ENCODE measurements at regions not wholly inside any gene's neighbourhood (a gene's known extent, or its start where the extent isn't known, plus 50 kb on each side); places are given as distances from the start of the nearest gene placed in this dataset.
A peak's percentile ranks its signal among the peaks of the same experiment; 100 is the strongest.
"Not testable (repeated sequence)": the region's sequence is repeated elsewhere in the genome, so short reads cannot be mapped to it uniquely, and the experiment has no call there.

GRCh38 chr16:85237817-85238216, 125.5 kb upstream of the CIBAR2 start:
- no peak for DNase-seq (ENCODE audit: low read depth in 1 of 2, low spot score in 1 of 2)

GRCh38 chr16:85238233-85238647, 126.0 kb upstream of the CIBAR2 start:
- no peak for DNase-seq (ENCODE audit: low read depth in 1 of 2, low spot score in 1 of 2)

GRCh38 chr16:85239239-85239638, 127.0 kb upstream of the CIBAR2 start:
- DNase-seq (ENCODE audit: low read depth in 1 of 2, low spot score in 1 of 2) = no peak

- DNase-seq (ENCODE audit: low read depth in 1 of 2, low spot score in 1 of 2) = no peak
Observed at GRCh38 chr16:85239871-85240270, 127.6 kb upstream of the CIBAR2 start.

GRCh38 chr16:85240982-85241924, 129.0 kb upstream of the CIBAR2 start:
- no peak for DNase-seq (ENCODE audit: low read depth in 1 of 2, low spot score in 1 of 2)

- DNase-seq (ENCODE audit: low read depth in 1 of 2, low spot score in 1 of 2) = no peak
Observed at GRCh38 chr16:85242140-85242539, 129.9 kb upstream of the CIBAR2 start.

GRCh38 chr16:85243308-85243707, 131.0 kb upstream of the CIBAR2 start:
- DNase-seq (ENCODE audit: low read depth in 1 of 2, low spot score in 1 of 2) = no peak

- not testable (repeated sequence) for DNase-seq (ENCODE audit: low read depth in 1 of 2, low spot score in 1 of 2)
Observed at GRCh38 chr16:85244452-85244851, 132.2 kb upstream of the CIBAR2 start.

- peak in 1 of 2 donors; percentile 6 for DNase-seq (ENCODE audit: low read depth in 1 of 2, low spot score in 1 of 2)
Observed at GRCh38 chr16:85245307-85246172, 133.3 kb upstream of the CIBAR2 start.

- DNase-seq (ENCODE audit: low read depth in 1 of 2, low spot score in 1 of 2) = no peak
Observed at GRCh38 chr16:85246473-85246872, 134.2 kb upstream of the CIBAR2 start.

- no peak for DNase-seq (ENCODE audit: low read depth in 1 of 2, low spot score in 1 of 2)
Observed at GRCh38 chr16:85246973-85247372, 134.7 kb upstream of the CIBAR2 start.

GRCh38 chr16:85248342-85248741, 136.1 kb upstream of the CIBAR2 start:
- no peak for DNase-seq (ENCODE audit: low read depth in 1 of 2, low spot score in 1 of 2)

- no peak for DNase-seq (ENCODE audit: low read depth in 1 of 2, low spot score in 1 of 2)
Observed at GRCh38 chr16:85248857-85249256, 136.6 kb upstream of the CIBAR2 start.

- no peak for DNase-seq (ENCODE audit: low read depth in 1 of 2, low spot score in 1 of 2)
Observed at GRCh38 chr16:85249418-85250146, 137.3 kb upstream of the CIBAR2 start.

GRCh38 chr16:85250147-85250463, 137.8 kb upstream of the CIBAR2 start:
- no peak for DNase-seq (ENCODE audit: low read depth in 1 of 2, low spot score in 1 of 2)

GRCh38 chr16:85250609-85251223, 138.4 kb upstream of the CIBAR2 start:
- DNase-seq (ENCODE audit: low read depth in 1 of 2, low spot score in 1 of 2) = no peak

GRCh38 chr16:85251225-85251760, 139.0 kb upstream of the CIBAR2 start:
- DNase-seq (ENCODE audit: low read depth in 1 of 2, low spot score in 1 of 2) = no peak

GRCh38 chr16:85252014-85252413, 139.7 kb upstream of the CIBAR2 start:
- DNase-seq (ENCODE audit: low read depth in 1 of 2, low spot score in 1 of 2) = no peak

GRCh38 chr16:85252461-85252860, 140.2 kb upstream of the CIBAR2 start:
- no peak for DNase-seq (ENCODE audit: low read depth in 1 of 2, low spot score in 1 of 2)

- DNase-seq (ENCODE audit: low read depth in 1 of 2, low spot score in 1 of 2) = peak; percentile 30 to 42
Observed at GRCh38 chr16:85253084-85253941, 141.0 kb upstream of the CIBAR2 start.

All from activated T-helper 1 cell treated with anti-CD3 and anti-CD28 coated beads, Interleukin-2, amount 50 U/mL, for 16 hours (primary cell).